Urothelium cell line (cell line): ENCODE measurements at regions not wholly inside any gene's neighbourhood (a gene's known extent, or its start where the extent isn't known, plus 50 kb on each side); places are given as distances from the start of the nearest gene placed in this dataset.
"Not testable (repeated sequence)": the region's sequence is repeated elsewhere in the genome, so short reads cannot be mapped to it uniquely, and the experiment has no call there.

ENCODE experiments used
- DNase-seq: peaks from one replicate; pipeline ENCODE4 v3.0.0; 2011; ENCODE audit warnings: low spot score, mixed read lengths
- FAIRE-seq: peaks from 2 replicates; lab custom pipeline; 2011; peaks lifted over from hg19 to GRCh38; lab: Jason Lieb, UNC

DNA sequence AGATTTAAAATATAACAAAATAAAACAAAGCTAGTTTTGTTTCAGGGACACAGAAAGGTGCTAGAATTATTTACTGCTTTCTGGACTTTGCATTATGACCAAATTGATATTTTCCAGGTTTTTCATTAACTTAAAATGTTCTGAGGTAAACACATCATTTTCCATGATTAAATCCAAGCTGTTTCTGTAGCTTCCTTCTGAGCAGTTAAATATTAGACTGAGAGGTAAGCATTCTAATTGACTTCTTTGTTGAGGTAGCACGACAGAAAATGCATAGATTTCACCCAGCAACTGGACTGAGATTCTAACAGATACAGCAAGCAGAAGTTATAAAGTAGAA is 98.3 kb downstream of the BMP4 start:
- FAIRE-seq, result no peak
- DNase-seq, result no peak

DNA sequence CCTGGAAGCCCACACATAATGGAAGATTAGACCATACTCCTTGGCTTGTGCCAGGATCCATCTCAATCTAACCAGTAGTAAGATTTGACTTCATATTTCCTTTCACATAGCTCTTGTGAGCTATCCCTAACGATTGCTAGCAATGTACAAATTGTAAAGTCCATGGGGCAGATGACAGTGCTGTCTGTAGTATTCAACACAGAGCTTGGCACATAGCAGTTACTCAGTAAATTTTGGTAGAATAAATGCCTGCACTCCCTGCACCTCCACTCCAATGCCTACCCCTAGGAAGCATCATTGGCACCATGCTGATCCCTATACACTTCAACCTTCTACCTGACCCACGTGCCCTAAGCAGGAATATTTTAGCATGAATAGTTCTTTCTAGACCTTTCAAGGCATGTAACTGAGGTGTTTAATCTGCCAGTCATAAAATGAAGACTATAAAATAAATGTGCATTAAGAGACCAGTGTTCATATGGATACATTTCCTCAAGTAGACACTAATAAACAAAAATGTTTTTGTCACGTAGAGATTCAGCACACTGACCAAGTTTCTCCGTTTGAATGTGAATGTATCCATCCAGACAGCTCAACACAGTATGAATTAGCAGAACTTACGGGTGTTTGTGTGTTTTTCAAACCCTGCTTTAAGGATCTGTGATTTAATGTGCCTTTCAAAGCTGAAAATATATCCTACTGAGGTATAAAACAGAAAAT is 98.8 kb downstream of the BMP4 start:
- DNase-seq, result no peak
- FAIRE-seq, result peak; percentile 73

DNA sequence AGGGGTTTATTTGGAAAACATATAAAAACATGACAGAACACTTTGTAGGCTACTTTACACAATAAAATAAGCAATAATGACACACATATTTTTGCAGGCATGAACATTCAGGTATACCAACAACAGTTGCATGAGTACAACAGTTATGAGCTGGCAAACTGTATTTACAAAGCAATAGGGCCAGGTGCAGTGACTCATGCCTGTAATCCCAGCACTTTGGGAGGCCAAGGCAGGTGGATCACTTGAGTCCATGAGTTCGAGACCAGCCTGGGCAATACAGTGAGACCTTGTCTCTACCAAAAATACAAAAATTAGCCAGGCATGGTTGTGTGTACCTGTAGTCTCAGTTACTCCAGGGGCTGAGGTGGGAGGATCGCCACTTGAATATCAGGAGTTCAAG is 101.1 kb downstream of the BMP4 start:
- FAIRE-seq, result no peak
- DNase-seq, result no peak

DNA sequence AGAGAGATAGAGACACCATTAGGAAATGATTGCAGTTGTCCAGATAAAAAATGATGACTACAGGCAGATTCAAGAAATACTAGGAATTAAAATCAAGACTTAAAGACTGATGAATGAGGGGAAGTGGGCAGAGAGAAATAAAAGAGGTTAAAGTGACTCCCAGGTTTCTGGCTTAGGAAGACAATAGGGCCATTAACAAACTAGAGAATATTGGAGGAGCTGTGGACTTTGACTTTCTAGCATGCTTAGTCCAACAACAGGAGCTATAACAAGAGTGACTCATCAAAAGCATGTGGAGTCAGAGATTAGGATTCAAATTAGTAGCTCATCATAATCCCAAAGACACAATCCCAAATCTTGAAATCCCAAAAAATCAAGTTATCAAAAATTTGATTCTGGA is 101.5 kb downstream of the BMP4 start:
- DNase-seq, result no peak
- FAIRE-seq, result no peak

DNA sequence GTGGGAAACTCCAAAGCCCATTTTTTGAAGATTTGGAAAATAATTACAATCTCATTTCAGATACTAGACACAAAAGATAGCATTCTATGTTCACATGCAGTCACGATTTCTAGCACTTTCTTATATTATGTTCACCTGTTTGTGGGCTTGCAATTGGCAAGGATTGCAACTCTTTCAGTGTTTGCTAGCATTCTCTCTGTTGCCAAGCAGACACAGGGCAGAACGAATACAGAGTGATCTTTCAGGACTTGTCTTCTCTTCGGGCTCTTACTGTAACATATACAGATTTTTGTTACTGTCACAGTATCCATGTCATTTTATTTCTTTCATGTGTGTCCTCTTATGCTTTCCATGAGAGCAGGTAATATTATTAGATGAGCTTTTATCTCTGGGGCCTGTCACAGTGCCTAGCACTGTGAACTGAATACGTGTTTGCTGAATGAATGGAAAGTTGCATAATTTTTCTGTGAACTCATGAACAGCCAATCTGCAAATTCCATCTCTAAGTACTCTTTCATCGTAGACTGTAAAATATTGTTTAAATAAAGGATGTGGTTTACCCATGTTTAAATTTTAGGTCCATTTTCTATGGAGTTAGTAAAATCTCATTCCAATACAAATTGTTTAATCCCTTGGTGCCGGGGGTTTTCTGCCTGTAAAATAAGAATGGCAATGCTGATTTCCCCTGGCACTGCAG is 105.1 kb downstream of the BMP4 start:
- FAIRE-seq (peak; percentile 46), DNase-seq (no peak)

DNA sequence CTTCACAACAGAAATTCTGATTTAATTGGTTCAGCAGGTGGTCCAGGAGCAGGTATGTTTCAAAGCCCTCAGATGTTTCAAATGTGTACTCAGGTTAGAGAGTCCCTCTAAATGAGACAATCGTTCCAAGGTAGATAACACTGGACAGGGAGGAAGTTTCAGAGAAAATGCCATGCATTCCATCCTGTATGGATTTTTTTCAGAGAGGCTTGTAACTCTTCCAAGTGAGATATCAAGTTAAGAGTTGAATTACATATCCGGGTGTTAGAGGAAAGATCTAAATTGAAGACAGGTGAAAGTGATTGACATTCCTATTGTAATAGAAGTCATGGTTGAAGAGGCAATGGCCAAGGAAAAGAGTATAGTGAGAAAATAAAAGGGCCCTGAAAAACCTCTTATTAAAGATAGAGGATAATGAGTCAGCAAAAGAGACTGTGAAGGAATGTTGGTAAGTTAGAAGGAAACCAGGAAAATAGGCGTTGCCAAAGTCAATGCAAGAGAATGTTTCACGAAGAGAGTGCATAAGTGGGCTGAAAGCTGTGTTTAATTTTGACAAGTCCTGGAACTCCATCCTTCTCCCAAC is 105.8 kb downstream of the BMP4 start:
- FAIRE-seq, result peak; percentile 30
- peak; percentile 53 for DNase-seq

DNA sequence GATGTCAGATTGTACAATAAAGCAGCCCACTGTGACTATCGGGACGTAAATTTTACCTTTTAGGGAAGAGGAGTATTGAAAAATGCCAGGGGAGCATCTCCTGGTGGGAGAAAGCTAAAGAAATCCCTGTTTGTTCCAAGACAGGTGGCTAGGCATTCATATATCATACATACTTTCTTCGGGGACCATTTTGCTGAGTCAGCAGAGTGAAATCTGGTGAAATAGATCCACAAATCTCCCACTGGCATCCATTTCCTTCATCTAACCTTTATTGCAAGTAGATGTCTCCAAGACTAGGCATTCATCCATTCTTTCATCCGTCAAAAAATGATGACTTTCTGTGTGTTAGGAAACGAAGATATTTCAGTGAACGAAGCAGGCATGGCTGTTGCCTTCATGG is 107.1 kb downstream of the BMP4 start:
- DNase-seq (no peak), FAIRE-seq (peak; percentile 63)

DNA sequence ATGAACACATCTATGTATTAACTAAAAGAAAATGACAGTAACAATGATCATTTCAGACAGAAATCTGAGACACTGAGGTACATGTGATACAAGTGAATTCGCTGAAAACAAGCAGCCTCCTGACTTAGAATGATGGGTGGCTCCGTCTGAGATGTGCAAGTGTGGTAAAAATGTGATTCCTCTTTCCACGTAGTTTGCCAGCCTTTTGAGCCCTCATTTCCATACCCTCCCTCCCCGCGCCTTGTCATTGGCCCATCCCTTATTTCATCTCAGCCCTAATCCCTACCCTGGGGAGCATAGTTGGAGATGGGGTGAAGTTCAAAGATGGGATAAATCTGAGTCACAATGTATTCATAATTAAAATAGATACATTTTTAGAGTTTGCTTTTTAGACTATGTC is 107.8 kb downstream of the BMP4 start:
- FAIRE-seq (peak; percentile 62), DNase-seq (no peak)

DNA sequence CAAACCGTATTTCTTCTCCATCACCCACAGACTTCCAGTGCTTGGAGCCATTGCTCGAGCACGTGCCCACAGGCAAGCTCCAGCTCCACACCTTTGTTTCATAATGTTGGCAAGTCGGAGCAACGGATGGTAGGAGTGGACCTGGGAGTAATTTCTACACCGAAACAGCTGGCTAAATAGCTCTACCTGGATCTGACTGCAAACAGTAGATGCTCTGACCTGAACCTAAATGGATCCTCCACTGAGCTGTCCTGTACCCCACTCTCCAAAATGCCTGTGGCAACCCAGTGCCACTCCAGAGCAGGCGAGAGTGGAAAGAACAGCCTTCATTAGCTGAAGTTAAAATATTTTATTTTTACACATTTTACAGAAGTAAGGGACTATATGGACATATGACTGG is 108.7 kb downstream of the BMP4 start:
- peak; percentile 72 for FAIRE-seq
- DNase-seq, result no peak

DNA sequence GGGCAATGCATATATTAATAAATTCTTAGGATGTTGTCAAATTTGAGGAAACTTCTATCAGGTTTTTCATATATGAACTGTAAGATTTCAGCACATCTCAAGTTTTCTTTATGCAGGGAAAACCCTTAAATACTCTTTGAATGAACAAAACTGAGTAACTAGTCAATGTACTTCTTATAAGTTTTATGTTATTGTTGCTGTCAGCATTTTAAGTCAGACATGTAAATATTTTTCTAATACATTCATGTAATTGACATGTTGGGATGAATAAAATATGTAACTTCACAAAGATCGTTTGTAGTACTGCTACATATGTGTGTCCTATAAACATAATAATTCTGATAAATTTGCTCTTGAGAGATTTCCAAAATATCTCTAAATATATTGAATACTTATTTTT is 109.6 kb downstream of the BMP4 start:
- DNase-seq (no peak), FAIRE-seq (no peak)

DNA sequence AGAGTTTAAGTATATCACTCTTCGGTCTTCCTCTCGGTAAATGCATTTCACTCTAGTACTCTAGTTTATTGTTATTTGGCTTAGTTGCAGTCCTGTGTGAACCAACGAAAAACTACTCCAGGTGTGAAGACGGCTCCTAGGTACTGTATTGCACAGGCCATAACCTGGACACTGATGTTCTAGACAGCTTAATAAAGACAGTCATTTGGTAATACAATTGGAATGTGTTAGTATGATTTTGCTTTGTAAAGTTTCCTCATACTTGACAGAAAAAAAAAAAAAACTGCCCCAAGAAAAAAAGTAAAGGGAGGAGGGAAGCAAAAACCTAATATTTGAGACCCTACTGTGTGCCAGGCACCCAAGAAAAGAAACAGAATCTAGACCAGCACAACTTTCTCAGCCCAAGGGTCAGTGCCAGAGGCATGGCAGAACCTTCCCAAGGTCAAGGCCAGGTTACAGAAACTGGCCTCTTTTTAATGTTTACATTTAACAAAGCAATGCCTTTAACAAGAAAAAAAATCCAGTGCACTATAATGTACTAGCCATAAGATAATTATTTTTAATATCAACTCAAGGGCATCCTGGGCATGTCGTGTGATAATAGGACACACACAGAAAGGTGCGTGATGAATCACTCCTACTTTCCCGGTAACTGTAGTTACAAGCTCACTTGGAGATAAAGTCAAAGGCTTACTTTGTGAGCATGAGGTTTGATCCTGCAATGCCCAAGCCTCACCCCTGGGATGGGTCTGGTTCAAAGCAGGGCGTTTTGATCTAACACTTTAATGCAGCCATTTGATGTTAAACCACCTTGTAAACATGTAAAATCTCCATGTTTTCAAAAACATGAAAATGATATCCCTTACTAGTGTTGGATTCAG is 110.6 kb downstream of the BMP4 start:
- DNase-seq, result peak; percentile 59
- FAIRE-seq, result peak; percentile 53

DNA sequence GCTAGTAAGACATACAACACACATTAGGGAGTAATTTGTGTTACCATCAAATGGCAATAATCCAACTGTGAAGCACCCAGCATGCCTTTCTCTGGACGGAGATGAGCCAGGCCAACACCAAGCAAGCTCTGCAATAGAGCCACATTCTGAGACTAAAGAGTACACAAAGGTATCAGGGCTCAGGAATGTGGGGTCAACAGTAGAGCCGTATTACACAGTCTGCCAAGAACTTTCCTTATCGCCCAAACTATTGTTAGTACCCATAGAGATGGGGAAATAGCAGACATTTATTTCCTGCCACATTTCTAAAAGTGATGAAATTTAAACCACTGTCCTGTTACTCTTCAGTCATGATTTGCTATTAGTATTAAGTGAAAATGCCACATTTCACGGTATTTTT is 113.7 kb downstream of the BMP4 start:
- no peak for FAIRE-seq

DNA sequence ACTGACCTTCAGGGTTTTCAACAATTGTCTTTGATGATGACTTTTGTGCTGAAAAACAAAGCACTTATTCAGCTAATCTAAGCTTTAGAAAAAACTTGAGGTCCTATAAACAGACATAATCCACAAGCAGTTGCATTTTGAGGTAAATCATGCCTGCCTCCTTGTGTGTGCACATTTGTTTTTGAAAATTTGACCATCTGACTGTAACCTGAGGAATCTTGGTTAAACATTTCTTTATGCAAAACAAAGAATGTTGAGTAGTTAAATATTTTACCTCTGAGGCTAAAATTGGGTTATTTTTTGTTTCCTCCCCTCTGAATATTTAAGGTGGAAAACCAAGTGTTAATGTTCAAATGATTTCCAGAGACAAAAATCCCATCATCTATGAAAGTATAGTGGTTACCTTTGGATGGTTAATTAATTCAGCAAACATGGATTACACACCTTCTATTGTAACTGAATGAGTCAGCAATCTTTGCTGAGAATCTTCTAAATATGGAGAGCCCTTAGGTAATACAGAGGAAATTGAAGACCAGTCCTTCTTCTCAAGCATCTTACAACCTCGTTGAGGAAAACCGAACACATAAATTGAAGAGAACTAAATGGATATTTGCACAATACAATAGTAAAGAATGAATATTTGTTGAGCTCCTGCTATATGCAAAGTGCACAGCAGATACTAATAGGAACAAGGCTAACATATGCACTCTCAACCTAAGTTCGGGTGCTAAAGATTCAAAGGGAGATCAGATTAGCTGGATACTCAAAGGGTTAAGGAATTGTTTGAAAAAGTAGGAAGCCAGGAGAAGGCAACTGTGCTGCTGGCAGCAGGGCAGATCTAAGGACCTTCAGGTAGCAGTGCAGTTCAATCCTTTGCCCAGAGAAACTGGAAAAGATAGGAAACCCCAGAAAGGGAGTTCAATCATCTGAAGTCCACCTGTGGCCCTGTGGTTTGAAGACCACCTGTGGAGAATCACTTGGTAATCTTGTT is 115.2 kb downstream of the BMP4 start:
- DNase-seq, result no peak
- no peak for FAIRE-seq

More for the DNA sequence above, 113.7 kb downstream of the BMP4 start:
- DNase-seq, result peak; percentile 70

DNA sequence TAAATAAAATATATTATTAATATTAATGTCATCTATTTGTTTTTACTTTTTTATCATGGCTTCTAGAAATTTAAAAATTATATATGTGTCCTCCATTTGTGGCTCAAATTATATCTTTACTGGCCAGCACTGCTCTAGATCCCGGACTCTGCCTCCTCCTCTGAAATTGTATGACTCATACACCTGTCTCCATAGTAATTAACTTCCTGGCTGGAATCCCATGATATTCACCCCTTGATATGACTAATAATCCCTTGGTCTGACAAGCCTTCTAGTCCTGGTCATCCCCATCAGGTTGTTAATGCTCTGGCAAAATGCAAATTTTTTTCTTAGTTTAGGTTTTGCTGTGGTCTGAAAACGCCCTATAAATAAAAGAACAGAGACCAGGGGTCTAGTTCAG is 116.2 kb downstream of the BMP4 start:
- FAIRE-seq, result no peak

DNA sequence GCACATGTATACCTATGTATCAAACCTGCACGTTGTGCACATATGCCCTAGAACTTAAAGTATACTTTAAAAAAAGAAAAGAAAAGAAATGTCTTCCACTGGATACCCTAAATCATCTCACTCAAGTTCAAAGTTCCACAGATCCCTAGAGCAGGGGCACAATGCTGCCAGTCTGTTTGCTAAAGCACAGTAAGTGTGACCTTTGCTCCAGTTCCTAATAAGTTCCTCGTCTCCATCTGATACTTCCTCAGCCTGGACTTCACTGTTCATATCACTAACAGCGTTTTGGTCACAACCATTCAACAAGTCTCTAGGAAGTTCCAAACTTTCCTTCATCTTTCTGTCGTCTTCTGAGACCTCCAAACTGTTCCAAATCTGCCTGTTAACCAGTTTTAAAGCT is 118.3 kb downstream of the BMP4 start:
- FAIRE-seq, result no peak
- DNase-seq, result no peak

More for the DNA sequence above, 116.2 kb downstream of the BMP4 start:
- DNase-seq, result peak; percentile 76

DNA sequence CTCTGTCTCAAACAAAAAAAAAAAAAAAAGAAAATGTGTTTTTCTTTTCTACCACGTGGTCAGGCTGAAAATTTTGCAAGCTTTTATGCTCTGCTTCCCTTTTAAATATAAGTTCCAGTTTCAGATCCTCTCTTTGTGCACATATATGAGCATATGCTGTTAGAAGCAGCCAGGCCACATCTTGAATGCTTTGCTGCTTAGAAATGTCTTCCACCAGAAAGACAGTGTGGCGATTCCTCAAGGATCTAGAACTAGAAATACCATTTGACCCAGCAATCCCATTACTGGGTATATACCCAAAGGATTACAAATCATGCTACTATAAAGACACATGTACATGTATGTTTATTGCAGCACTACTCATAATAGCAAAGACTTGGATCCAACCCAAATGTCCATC is 119.0 kb downstream of the BMP4 start:
- not testable (repeated sequence) for FAIRE-seq, DNase-seq

DNA sequence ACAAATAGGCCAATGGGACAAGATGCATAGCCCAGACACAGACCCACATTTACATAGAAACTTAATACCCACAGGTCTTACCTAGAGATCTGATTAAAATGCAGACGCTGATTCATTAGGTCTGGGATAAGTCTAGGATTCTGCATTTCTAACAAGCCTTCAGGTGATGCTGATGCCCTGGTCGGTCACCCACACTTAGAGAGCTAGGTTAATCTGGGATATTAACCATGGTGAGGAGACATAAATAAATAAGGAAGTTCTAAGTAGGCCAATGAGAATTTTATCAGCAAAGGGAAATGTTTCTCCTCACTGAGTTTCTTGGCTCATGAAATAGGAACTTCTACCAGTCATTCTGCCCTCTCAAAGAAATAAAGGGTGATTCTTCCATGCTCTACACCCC is 120.1 kb downstream of the BMP4 start:
- FAIRE-seq, result no peak
- no peak for DNase-seq

DNA sequence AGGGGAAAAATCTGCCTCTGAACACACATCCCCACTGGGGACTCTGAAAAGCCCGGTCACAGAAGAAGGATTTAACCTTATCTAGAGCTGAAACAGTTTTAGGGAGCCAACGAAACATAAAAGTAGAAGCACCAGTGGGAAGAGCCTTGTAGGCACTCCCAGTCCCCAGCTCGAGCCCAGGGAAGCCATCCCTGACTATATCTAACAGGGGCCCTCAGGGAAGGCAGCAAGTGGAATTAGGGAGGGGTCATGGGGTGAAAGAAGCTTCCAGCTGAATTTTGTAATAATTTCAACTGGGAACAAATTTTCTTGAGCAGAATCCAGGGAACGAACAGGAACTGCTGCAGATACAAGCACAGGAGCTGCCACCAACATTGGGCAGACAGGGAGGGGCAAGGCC is 127.8 kb downstream of the BMP4 start:
- no peak for FAIRE-seq
- no peak for DNase-seq

DNA sequence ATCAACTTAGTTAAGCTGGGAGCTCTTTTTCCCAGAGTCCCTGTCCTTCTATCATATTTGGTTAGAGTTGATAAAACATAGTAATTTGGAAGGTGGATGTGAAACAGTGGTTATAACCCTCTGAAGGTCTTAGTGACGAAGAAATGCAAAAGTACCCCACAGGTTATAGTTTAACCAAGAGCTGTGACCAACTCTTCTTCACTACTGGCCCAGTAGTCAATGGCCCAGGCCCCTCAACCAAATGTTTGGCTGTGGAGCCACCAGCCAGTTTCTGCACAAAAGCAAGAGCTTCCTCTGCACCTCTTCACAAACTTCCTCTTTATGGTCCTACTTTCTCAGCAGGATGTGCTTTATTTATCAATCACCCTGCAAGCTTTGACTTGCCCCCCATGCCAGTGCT is 132.6 kb downstream of the BMP4 start:
- FAIRE-seq, result peak; percentile 68
- DNase-seq, result no peak

DNA sequence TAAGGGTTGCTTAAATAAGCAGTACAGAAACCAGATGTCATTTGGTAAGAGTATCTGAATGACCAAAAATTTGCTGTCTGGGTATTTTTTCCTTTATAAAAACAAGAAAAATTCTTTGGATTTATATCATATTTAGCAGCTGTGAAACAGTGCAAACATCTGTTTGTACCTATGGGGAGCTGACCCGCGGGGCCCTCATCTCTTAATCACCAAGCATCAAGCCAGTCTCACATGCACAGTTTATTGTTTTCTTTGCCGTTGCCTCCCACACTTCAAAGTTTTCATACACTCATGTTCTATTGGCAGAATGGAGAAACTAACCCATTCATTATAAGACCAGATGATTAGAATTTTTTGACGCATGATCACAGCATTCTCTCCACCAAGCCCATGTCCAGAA is 142.2 kb downstream of the BMP4 start:
- DNase-seq, result no peak
- FAIRE-seq, result no peak
